HEK293 (cell line): ENCODE measurements at regions not wholly inside any gene's neighbourhood (a gene's known extent, or its start where the extent isn't known, plus 50 kb on each side); places are given as distances from the start of the nearest gene placed in this dataset.

Source experiments
- CTCF ChIA-PET: fragments of 350-600 bp; formaldehyde crosslinking; extraction: SDS; loops from one replicate; lab custom pipeline; 2021; ENCODE audit warnings: antibody characterized with exemption; lab: Yijun Ruan, JAX
- POLR2A ChIA-PET: fragments of 300-600 bp; formaldehyde crosslinking; extraction: SDS; loops from one replicate; lab custom pipeline; 2020; ENCODE audit warnings: antibody characterized with exemption, inconsistent platforms; lab: Yijun Ruan, JAX
- H3K27ac ChIP-seq: fragments of 200-500 bp; sonication (Bioruptor generic); 2 replicates; pipeline ENCODE4 v1.5.1; 2014; ENCODE audit warnings: low read depth, low read length, control low read depth, inconsistent platforms; ENCODE audit errors: extremely low read depth
- H3K36me3 ChIP-seq, 2 experiments: fragments of 200-500 bp in 1 of 2; sonication (Bioruptor generic) in 1 of 2; 1 replicate in 1 of 2; 2 replicates in 1 of 2; pipeline ENCODE4 v1.5.1; 2014 to 2017; ENCODE audit warnings: inconsistent platforms in 2 of 2, low read length in 2 of 2; ENCODE audit not compliant: control insufficient read depth in 2 of 2, insufficient read depth in 1 of 2
- H3K4me1 ChIP-seq: fragments of 200-500 bp; sonication (Bioruptor generic); 2 replicates; pipeline ENCODE4 v1.5.1; 2014; ENCODE audit warnings: mild to moderate bottlenecking, low read length, inconsistent platforms; ENCODE audit not compliant: control insufficient read depth, insufficient read depth
- H3K4me3 ChIP-seq: 2 replicates; pipeline ENCODE4 v1.5.1; 2011; ENCODE audit warnings: low read depth, mild to moderate bottlenecking, control low read depth, low read length, moderate library complexity
- H3K9me3 ChIP-seq: fragments of 200-500 bp; sonication (Bioruptor generic); 2 replicates; pipeline ENCODE4 v1.5.1; 2014; ENCODE audit warnings: low read depth, low read length, inconsistent platforms; ENCODE audit not compliant: control insufficient read depth, insufficient read depth
- MEIS1 ChIP-seq: sonication (generic); formaldehyde crosslinking; IDR thresholded peaks from 2 replicates; pipeline ENCODE4 v1.8.1; 2022; ENCODE audit warnings: missing genetic modification reagents, mild to moderate bottlenecking, borderline replicate concordance
- SETDB1 ChIP-seq: IDR thresholded peaks from one replicate; pipeline ENCODE4 v1.6.1; 2017; ENCODE audit warnings: mild to moderate bottlenecking, low read length, moderate library complexity, mixed read lengths; ENCODE audit not compliant: insufficient read length
- ZIC2 ChIP-seq: fragments of 450-650 bp; formaldehyde crosslinking; IDR thresholded peaks from 2 replicates; pipeline ENCODE4 v1.5.1; 2016; ENCODE audit warnings: missing biosample characterization, missing genetic modification characterization
- ZNF140 ChIP-seq: fragments of 450-650 bp; formaldehyde crosslinking; IDR thresholded peaks from 2 replicates; pipeline ENCODE4 v1.5.1; 2016; ENCODE audit warnings: missing biosample characterization, missing genetic modification characterization
- ZNF341 ChIP-seq: fragments of 450-650 bp; formaldehyde crosslinking; IDR thresholded peaks from 2 replicates; pipeline ENCODE4; 2016; ENCODE audit warnings: low read depth, missing biosample characterization, missing genetic modification characterization
- ZNF521 ChIP-seq: fragments of 450-650 bp; formaldehyde crosslinking; IDR thresholded peaks from 2 replicates; pipeline ENCODE4 v1.5.1; 2017; ENCODE audit warnings: missing biosample characterization, mild to moderate bottlenecking, missing genetic modification characterization
- ZNF629 ChIP-seq: fragments of 450-650 bp; formaldehyde crosslinking; IDR thresholded peaks from 2 replicates; pipeline ENCODE4 v1.5.1; 2017; ENCODE audit warnings: missing biosample characterization, missing genetic modification characterization
- ZNF677 ChIP-seq: fragments of 450-650 bp; IDR thresholded peaks from 2 replicates; pipeline ENCODE4 v1.5.0; 2018; ENCODE audit warnings: missing biosample characterization, mild to moderate bottlenecking, missing genetic modification characterization, moderate library complexity
- ZNF747 ChIP-seq: fragments of 450-650 bp; formaldehyde crosslinking; IDR thresholded peaks from 2 replicates; pipeline ENCODE4 v1.5.1; 2016; ENCODE audit warnings: missing biosample characterization, missing genetic modification characterization
- ZNF768 ChIP-seq: fragments of 450-650 bp; formaldehyde crosslinking; IDR thresholded peaks from 2 replicates; pipeline ENCODE4 v1.5.1; 2018; ENCODE audit warnings: missing biosample characterization, mild to moderate bottlenecking, missing genetic modification characterization
- TF ChIP-seq, protein P1 (sequence below): fragments of 450-650 bp; formaldehyde crosslinking; IDR thresholded peaks from 2 replicates; pipeline ENCODE4 v1.5.1; 2016; ENCODE audit warnings: missing biosample characterization, missing genetic modification characterization
- TF ChIP-seq, protein P2 (sequence below): fragments of 450-650 bp; formaldehyde crosslinking; IDR thresholded peaks from 2 replicates; pipeline ENCODE4 v1.5.1; 2016; ENCODE audit warnings: missing biosample characterization, missing genetic modification characterization, borderline replicate concordance
- TF ChIP-seq, protein P3 (sequence below): fragments of 450-650 bp; formaldehyde crosslinking; optimal IDR thresholded peaks from 2 replicates; pipeline ENCODE3; 2016; ENCODE audit warnings: missing biosample characterization, mild to moderate bottlenecking, missing genetic modification characterization
- TF ChIP-seq, protein P4 (sequence below): fragments of 450-650 bp; formaldehyde crosslinking; IDR thresholded peaks from 2 replicates; pipeline ENCODE4 v1.5.1; 2016; ENCODE audit warnings: missing biosample characterization, missing genetic modification characterization

DNA sequence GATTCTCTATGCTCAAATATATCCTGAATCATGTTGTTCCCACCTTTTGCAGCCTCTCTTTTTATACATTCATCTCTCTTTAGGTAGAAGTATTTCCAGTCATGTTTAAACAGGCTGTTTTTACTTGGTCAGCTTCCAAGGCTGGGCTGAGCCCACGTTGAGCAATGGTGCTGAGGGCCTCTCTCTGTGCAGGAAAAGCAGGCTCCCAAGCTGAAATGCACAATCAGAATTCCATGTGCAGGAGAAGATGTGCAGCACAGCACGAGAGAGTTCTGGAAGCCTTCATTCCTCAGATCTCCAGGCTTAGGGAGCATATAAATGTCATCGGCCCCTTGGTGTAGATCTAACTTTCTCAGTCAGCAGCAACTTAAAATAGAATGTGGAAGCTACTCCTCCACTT lies 588.5 kb downstream of the TNS3 start (continued):
- no peak for TF ChIP-seq MEIS1 (CRISPR knock-in tag)
- no peak for TF ChIP-seq SETDB1

DNA sequence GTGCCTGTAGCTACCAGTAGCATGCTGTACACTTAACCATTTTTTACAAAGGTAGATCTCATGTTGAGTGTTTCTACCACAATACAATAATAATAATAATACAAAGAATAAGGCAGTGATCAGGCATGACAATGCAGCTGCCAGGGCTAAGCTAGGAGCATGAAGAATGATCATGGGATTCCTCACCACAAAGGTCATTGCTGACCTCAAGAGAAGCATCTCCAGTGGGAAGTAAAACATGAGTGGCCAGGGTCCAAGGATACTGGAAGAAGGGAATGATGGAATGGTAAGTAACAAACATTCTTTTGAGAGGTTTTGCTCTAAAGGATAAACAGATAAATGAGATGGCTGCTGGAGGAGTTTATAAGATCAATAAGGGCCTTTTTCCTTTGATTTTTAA lies 591.1 kb downstream of the TNS3 start:
- Histone ChIP-seq H3K4me3 (no peak overlapping the region), H3K27ac (no peak overlapping the region), H3K4me1 (no peaks in the 10 kb centered on the region), H3K9me3 (no peaks in the 10 kb centered on the region), H3K36me3 (no peaks in the 10 kb centered on the region)
- TF ChIP-seq ZNF747 (tag by site-specific recombination) (no peak), ZNF629 (tag by site-specific recombination) (no peak), ZNF521 (tag by site-specific recombination) (no peak), ZIC2 (tag by site-specific recombination) (no peak), ZNF140 (no peak), ZNF768 (no peak), ZNF677 (no peak), ZNF341 (tag by site-specific recombination) (no peak)
- TF ChIP-seq, protein P1, sequence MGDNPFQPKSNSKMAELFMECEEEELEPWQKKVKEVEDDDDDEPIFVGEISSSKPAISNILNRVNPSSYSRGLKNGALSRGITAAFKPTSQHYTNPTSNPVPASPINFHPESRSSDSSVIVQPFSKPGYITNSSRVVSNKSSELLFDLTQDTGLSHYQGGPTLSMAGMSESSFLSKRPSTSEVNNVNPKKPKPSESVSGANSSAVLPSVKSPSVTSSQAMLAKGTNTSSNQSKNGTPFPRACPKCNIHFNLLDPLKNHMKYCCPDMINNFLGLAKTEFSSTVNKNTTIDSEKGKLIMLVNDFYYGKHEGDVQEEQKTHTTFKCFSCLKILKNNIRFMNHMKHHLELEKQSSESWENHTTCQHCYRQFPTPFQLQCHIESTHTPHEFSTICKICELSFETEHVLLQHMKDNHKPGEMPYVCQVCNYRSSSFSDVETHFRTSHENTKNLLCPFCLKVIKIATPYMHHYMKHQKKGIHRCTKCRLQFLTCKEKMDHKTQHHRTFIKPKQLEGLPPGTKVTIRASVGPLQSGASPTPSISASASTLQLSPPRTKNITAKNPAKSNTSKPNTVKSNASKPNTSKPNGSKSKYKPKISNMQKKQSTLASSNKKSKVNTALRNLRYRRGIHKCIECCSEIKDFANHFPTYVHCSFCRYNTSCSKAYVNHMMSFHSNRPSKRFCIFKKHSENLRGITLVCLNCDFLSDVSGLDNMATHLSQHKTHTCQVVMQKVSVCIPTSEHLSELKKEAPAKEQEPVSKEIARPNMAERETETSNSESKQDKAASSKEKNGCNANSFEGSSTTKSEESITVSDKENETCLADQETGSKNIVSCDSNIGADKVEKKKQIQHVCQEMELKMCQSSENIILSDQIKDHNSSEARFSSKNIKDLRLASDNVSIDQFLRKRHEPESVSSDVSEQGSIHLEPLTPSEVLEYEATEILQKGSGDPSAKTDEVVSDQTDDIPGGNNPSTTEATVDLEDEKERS (tag by site-specific recombination), result no peak
- TF ChIP-seq, protein P2, sequence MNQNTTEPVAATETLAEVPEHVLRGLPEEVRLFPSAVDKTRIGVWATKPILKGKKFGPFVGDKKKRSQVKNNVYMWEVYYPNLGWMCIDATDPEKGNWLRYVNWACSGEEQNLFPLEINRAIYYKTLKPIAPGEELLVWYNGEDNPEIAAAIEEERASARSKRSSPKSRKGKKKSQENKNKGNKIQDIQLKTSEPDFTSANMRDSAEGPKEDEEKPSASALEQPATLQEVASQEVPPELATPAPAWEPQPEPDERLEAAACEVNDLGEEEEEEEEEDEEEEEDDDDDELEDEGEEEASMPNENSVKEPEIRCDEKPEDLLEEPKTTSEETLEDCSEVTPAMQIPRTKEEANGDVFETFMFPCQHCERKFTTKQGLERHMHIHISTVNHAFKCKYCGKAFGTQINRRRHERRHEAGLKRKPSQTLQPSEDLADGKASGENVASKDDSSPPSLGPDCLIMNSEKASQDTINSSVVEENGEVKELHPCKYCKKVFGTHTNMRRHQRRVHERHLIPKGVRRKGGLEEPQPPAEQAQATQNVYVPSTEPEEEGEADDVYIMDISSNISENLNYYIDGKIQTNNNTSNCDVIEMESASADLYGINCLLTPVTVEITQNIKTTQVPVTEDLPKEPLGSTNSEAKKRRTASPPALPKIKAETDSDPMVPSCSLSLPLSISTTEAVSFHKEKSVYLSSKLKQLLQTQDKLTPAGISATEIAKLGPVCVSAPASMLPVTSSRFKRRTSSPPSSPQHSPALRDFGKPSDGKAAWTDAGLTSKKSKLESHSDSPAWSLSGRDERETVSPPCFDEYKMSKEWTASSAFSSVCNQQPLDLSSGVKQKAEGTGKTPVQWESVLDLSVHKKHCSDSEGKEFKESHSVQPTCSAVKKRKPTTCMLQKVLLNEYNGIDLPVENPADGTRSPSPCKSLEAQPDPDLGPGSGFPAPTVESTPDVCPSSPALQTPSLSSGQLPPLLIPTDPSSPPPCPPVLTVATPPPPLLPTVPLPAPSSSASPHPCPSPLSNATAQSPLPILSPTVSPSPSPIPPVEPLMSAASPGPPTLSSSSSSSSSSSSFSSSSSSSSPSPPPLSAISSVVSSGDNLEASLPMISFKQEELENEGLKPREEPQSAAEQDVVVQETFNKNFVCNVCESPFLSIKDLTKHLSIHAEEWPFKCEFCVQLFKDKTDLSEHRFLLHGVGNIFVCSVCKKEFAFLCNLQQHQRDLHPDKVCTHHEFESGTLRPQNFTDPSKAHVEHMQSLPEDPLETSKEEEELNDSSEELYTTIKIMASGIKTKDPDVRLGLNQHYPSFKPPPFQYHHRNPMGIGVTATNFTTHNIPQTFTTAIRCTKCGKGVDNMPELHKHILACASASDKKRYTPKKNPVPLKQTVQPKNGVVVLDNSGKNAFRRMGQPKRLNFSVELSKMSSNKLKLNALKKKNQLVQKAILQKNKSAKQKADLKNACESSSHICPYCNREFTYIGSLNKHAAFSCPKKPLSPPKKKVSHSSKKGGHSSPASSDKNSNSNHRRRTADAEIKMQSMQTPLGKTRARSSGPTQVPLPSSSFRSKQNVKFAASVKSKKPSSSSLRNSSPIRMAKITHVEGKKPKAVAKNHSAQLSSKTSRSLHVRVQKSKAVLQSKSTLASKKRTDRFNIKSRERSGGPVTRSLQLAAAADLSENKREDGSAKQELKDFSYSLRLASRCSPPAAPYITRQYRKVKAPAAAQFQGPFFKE (tag by site-specific recombination), result no peak
- TF ChIP-seq, protein P3, sequence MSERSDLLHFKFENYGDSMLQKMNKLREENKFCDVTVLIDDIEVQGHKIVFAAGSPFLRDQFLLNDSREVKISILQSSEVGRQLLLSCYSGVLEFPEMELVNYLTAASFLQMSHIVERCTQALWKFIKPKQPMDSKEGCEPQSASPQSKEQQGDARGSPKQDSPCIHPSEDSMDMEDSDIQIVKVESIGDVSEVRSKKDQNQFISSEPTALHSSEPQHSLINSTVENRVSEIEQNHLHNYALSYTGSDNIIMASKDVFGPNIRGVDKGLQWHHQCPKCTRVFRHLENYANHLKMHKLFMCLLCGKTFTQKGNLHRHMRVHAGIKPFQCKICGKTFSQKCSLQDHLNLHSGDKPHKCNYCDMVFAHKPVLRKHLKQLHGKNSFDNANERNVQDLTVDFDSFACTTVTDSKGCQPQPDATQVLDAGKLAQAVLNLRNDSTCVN (tag by site-specific recombination), result no peak
- TF ChIP-seq, protein P4, sequence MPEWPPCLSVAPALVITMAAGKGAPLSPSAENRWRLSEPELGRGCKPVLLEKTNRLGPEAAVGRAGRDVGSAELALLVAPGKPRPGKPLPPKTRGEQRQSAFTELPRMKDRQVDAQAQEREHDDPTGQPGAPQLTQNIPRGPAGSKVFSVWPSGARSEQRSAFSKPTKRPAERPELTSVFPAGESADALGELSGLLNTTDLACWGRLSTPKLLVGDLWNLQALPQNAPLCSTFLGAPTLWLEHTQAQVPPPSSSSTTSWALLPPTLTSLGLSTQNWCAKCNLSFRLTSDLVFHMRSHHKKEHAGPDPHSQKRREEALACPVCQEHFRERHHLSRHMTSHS (tag by site-specific recombination), result no peak
- ChIA-PET POLR2A (no interaction called here), CTCF (interaction anchor here (0.7 kb wide), 1 partner anchor 469 kb away, joined by 3 read pairs; no protein-coding TSS in a partner anchor)
